WI38 (cell line): ENCODE measurements at regions not wholly inside any gene's neighbourhood (a gene's known extent, or its start where the extent isn't known, plus 50 kb on each side); places are given as distances from the start of the nearest gene placed in this dataset.
"Not testable (repeated sequence)": the region's sequence is repeated elsewhere in the genome, so short reads cannot be mapped to it uniquely, and the experiment has no call there.

Experiments
- H3K4me3 ChIP-seq: 2 replicates; pipeline ENCODE4 v1.5.1; 2011; ENCODE audit warnings: low read depth, mild to moderate bottlenecking, control low read depth, low read length
- CTCF ChIP-seq: IDR thresholded peaks from 2 replicates; pipeline ENCODE4 v1.5.1; 2012; ENCODE audit warnings: low read depth, mild to moderate bottlenecking, control low read depth, low read length

GRCh38 chr13:88806438-88806837 is 1135.3 kb downstream of the SLITRK5 start:
- H3K4me3 ChIP-seq, result no peak overlapping the region
- no peak for TF ChIP-seq CTCF

GRCh38 chr13:88817560-88817959 is 1146.4 kb downstream of the SLITRK5 start:
- no peak for TF ChIP-seq CTCF

GRCh38 chr13:88823114-88823513 is 1151.9 kb downstream of the SLITRK5 start:
- no peak overlapping the region for H3K4me3 ChIP-seq
- no peak for TF ChIP-seq CTCF

More at GRCh38 chr13:88817560-88817959, 1146.4 kb downstream of the SLITRK5 start:
- no peak overlapping the region for H3K4me3 ChIP-seq

GRCh38 chr13:88824218-88824617 is 1153.0 kb downstream of the SLITRK5 start:
- no peak for TF ChIP-seq CTCF
- no peak overlapping the region for H3K4me3 ChIP-seq

- TF ChIP-seq CTCF, result no peak
- H3K4me3 ChIP-seq, result no peak overlapping the region
These were observed 1168.9 kb downstream of the SLITRK5 start for GRCh38 chr13:88840085-88840484.

- not testable (repeated sequence) for H3K4me3 ChIP-seq
These were observed 1181.1 kb downstream of the SLITRK5 start for GRCh38 chr13:88852293-88852692.

GRCh38 chr13:88857256-88857655 is 1186.1 kb downstream of the SLITRK5 start:
- no peak for TF ChIP-seq CTCF
- H3K4me3 ChIP-seq, result no peak overlapping the region

- no peak overlapping the region for H3K4me3 ChIP-seq
- no peak for TF ChIP-seq CTCF
These were observed 1191.0 kb downstream of the SLITRK5 start for GRCh38 chr13:88862095-88862620.
